ENCODE measurements at regions not wholly inside any gene's neighbourhood (a gene's known extent, or its start where the extent isn't known, plus 50 kb on each side); places are given as distances from the start of the nearest gene placed in this dataset.
"Not testable (repeated sequence)": the region's sequence is repeated elsewhere in the genome, so short reads cannot be mapped to it uniquely, and the experiment has no call there.

DNA sequence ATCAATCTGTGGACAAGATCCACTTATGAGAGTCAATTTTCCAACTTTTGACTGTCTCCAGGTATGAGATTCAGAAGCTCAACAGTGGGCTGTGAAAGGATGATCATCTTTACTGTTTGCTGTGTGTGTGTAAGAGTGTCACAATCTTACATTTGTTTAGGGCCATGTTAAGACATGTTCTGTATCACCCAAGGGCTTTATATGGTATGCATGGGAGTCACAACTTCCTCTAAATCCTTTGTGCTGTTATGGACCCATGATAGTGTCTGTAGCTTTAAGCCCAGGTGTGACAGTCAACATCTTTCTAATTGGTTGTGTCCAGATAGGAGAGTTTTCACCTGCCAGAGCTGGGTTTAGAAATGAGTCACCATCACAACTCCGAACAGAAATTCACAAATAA is 70.2 kb downstream of the ZNF726 start:
- DNase-seq (ENCODE audit: low read depth): not testable (repeated sequence)

- no peak for DNase-seq (ENCODE audit: low read depth)
Measured at GRCh38 chr19:23986623-23987022, 71.9 kb downstream of the ZNF726 start.

- no peak for DNase-seq (ENCODE audit: low read depth)
Measured at GRCh38 chr19:23991170-23991569, 76.5 kb downstream of the ZNF726 start.

GRCh38 chr19:23992348-23992747 is 77.7 kb downstream of the ZNF726 start:
- no peak for DNase-seq (ENCODE audit: low read depth)

GRCh38 chr19:23993440-23993839 is 78.8 kb downstream of the ZNF726 start:
- DNase-seq (ENCODE audit: low read depth): no peak

DNA sequence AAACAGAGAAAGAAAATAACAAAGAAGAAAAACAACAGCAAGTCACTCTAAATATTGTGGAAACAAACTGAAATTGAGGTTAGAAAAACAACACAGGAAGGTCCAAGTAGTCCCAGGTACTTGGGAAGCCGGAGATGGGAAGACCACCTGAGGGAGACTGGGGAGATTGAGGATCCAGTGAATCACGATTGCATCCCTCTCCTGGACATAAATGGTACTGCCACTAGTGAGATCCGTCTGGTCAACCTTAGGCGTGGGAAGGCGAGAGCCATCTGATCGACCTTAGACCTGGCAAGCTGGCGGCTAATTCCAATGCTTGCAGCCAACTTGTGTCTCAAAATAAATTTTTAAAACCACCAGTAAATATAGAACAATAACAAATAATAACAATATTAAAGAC is 81.9 kb downstream of the ZNF726 start:
- DNase-seq (ENCODE audit: low read depth): no peak

- DNase-seq (ENCODE audit: low read depth): no peak
Measured at GRCh38 chr19:23998568-23998967, 83.9 kb downstream of the ZNF726 start.

DNA sequence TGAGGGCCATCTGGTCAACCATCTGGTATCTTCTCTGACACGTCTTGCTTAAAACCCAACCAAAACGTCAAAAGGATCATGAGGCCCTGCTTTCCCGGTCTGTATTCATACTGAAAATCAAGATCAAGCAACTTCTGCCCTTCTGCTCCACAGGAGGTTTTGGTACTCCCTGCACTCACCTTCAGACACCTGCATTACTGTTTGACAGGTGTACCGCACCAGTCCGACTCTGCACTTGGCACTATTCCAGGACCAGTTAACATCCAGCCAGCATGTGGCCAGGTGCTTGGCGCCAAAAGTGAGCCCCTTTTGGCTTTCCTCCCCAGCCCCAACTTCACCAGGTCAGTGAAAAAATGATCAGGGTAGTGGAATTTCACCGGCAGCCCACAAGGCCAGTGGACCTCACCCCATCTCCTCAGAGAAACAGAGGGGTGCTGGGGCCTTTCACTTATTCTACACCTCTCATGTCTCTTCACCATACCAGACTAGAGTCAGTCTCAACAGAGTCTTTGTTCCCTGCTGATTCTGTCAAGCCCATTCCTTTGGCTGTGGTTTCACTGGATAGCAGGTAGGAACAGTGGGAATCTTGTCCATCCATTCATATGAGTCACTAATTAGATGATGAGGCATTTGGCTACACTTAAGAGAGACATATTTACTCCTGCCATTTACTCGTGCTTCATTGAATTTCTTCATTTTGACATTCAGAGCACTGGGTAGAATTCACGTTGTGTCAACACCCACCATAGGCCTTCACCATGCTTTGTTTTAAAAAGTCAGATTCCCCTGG is 85.3 kb downstream of the ZNF726 start:
- no peak for DNase-seq (ENCODE audit: low read depth)

GRCh38 chr19:24000656-24001055 is 86.0 kb downstream of the ZNF726 start:
- DNase-seq (ENCODE audit: low read depth): no peak

GRCh38 chr19:24002256-24002945 is 84.6 kb upstream of the ZNF254 start:
- DNase-seq (ENCODE audit: low read depth): no peak

- DNase-seq (ENCODE audit: low read depth): no peak
Measured at GRCh38 chr19:24003537-24003936, 83.5 kb upstream of the ZNF254 start.

DNA sequence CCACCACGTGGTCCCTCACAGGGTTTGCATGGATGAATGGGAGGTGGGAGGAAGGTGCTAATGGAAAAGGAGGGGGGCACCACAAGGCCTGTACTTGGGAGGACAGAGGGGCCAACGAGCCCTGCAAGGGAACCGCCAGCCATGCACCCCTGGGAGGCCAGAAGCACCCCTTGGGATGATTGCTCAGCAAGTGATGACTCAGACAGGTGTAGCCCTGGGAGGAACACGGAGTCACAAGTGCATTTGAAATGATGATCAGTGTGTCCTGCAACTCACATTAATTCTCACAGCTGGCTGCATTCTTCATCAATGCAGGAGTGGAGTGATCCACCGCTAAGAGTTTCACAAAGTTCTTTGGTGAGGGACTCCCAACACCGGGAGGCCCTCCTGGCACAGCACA is 82.8 kb upstream of the ZNF254 start:
- DNase-seq (ENCODE audit: low read depth): no peak

DNA sequence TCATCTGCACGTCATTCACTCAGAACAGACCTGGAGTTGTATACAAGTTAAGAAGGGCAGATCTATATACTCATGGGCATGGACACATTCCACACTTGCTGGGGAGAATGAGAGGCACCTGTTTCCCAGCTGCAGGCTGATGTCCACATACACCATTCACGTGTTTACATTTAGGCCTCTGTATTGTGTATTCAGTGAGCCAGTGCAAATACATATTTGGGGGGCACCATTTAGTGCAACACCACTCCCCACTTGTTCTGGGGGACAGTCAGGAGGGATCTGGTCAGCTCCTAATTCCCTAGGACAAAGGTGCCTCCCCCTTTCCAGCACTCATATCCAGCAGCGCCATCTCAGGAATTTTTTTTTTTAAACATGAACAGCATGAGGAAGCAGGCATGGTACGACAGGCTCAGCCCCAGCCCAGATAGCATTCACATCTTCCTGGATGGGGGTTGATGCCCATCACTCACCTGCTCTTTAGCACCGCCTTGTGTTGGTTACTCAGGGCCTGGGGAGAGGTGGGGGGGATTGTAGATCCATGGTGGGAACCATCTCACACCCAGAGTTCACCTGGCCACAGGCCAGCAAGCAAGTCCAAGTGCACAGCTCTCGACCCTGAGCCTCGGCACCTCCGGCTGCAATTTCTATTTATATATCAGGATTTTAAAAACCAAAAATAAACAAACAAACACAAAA is 56.9 kb upstream of the ZNF254 start:
- no peak for DNase-seq (ENCODE audit: low read depth)

- DNase-seq (ENCODE audit: low read depth): no peak
Measured at GRCh38 chr19:24032651-24033050, 54.3 kb upstream of the ZNF254 start.

- peak; percentile 49 for DNase-seq (ENCODE audit: low read depth)
Measured at GRCh38 chr19:24033301-24033962, 53.6 kb upstream of the ZNF254 start.

DNA sequence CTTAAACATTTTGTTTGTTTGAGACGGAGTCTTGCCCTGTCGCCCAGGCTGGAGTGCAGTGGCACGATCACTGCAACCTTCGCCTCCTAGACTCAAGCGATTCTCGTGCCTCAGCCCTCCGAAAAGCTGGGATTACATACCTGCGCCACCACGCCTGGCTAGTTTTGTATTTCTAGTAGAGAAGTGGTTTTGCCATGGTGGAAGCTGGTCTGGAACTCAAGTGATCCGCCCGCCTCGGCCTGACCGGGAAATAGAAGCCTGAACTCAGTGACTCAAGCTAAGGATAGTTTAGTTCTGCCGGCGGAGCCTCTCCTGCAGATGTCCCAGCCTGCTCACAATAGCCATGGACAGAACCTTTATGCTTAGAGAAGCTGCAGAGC is 53.0 kb upstream of the ZNF254 start:
- no peak for DNase-seq (ENCODE audit: low read depth)

DNA sequence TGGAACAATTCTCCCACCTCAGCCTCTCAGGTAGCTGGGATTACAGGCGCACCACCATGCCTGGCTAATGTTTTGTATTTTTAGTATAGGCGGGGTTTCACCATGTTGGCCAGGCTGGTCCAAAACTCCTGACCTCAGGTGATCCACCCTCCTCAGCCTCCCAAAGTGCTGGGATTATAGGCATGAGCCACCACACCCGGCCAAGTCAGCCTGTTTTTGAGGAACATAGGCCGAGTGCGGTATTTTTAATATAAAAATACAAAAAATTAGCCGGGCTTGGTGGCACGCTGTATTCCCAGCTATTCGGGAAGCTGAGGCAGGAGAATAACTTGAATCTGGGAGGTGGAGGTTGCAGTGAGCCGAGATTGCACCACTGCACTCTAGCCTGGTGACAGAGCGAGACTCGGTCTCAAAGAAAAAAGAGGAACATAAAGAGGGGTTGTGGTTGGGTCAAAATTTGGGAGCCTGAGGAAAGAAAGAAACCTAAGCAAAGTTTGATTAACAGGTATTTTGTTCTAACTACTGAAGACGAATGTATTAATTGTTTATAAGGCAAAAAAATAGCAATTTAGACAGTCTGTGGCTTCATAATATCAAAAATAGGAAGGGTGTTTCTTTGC is 51.6 kb upstream of the ZNF254 start:
- DNase-seq (ENCODE audit: low read depth): not testable (repeated sequence)
